Activated CD4-positive, alpha-beta T cell treated with anti-CD3 and anti-CD28 coated beads for 48 hours (primary cell): ENCODE measurements at regions not wholly inside any gene's neighbourhood (a gene's known extent, or its start where the extent isn't known, plus 50 kb on each side); places are given as distances from the start of the nearest gene placed in this dataset.

ENCODE experiments used
- DNase-seq: peaks from one replicate; pipeline ENCODE4 v3.0.0-alpha.2; 2020

DNA sequence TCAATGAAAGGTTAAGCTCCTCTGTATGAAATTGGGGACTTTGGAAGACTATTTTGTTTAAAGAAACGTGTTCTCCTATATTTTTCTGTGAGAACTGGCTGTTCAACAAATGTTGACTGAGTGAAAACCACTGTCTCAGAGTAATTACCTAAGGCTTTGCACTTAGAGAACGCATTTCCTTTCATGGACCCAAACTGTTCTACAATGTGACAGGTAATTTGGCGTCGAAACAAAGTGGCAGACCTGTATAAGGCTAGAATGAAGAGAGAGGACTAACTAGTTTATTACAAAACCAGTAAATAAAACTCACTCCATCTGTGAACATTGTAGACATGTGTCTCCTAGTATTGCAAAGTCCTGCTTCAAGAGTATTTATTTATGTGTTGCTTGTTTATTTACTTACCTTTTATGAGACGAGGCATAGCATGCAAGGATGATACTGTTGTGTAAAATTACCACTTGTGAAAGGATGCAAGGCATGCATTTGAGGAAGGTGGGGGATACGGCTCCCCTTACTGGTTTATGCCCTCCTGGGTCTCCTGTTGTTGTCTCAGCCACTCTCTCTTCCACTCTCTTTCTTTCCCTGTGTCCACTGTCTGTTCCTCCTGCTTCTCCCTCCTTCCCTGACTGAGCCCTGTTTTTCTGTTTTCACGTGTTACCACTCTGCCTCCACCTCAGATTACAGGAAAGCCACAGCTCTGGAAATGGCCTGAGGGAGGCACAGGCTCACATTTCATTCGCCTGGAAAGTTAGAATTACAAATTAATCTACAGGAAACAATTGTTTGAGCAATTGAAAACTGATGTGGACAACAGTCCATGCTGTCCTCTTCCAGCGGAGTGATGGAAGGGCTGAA, 444.0 kb upstream of the ZNF608 start:
- DNase-seq = no peak

DNA sequence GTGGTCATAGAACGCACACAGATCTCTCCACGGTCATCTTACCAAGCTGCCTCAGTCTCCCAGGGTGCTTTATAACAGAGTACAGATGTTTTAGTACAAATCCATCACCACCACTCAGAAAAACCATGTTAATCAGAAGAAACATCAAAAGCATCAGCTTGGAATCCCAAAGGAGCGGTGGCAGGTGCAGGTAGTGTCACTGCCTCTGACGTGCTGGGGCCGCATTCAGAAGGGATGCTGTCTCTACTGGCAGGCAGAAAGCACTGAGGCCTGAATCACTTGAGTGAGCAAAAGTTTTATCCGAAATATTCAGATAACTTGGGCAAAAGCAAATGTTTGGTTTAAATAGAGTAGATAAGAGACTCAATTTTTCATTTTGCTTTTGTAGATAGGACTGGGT, 448.4 kb upstream of the ZNF608 start:
- DNase-seq = no peak

DNA sequence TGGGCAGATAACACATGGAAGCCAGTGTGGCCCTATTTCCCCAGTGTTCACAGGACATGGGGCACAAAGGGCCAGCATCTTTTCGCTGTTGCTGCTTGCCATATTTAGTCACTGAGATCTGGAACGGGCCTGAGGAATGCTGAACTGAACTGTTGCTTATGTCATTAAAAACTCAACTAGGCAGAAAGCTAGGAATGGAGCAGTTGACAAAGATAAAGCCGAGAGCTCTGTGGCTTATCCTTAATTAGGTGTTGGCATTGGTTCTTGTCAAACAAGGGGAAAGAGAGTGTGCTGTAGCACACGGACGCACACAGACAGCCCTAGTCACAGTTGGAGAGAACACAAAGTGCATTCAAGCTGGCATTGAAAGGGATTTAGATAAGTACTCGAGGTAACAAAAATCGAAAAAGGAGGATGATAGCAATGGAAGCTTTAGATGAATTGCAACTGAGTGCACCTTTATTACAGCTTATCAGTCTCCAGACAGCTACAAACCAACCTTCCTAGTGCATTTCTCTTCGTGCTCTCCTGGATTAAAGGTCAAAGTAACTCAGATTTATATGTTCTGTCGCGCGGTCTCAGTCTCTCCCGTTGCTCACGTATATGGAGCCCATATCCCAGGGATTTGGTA, 450.2 kb upstream of the ZNF608 start:
- DNase-seq = no peak

DNA sequence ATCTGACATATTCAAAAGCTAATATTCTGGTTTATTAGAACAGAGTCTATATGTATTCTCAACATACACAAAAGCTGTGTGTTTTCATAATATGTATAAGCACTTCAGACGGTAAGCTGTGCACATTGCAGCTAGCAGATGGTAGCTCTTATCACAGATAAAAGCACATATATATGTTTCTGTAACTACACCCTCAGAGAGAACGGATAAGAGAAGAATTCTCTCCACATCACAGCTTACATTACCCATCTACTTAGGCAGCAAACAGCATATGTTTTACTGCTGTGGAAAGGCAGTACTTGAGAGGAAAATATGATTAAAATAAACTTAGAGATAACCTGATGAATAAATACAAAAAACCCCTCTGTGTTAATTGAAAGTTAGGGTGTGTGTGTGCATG, 450.9 kb upstream of the ZNF608 start:
- no peak for DNase-seq

DNA sequence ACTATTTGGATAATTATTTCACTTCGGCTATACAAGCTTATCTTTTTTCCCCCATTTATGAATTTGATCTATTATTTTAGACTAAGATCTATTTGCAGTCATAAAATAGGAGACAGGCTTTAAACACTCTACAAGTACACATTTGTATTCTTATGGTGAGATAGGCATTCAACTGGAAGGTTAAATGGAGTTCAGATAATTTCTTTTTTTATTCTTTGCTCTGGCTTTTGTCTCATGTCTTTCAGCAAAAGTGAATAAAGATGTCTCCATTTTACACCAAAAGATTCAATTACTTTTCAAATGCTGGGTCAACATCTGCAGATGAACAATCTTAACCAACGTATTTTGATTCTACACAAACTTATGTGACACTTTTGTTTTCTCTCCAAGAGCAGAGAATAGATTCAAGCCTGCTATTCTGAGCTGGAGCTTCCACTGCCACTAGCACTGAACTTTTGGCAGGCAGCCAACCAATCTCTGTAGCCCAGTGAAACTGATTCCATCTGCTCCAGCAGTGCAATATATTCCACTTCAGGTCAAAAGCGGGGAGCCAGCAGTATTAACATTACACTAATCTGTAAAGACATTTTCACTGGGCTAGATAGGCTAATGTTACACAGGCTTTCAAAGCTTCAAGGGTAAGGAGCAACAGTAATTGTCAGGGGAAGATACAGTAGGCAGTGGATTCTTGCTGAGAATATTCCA, 452.0 kb upstream of the ZNF608 start:
- DNase-seq = no peak

DNA sequence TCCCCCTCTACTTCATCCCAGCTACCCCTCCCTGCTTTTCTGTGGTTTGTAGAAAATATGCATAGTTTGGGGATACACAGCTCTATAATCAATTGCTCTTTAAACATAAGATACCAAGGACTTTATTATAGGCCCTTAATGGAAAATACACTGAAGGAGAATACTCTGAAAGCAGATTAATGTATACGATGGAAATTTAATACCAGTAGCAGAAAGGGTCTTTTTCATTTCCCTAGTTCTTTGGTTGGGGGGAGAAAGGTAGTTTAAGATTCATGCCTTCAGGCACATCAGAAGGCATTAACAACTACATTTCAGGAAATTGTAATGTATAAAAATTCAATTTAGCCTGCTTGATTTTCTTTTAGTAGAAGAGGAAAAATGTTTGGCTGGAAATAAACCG, 452.9 kb upstream of the ZNF608 start:
- DNase-seq = no peak

DNA sequence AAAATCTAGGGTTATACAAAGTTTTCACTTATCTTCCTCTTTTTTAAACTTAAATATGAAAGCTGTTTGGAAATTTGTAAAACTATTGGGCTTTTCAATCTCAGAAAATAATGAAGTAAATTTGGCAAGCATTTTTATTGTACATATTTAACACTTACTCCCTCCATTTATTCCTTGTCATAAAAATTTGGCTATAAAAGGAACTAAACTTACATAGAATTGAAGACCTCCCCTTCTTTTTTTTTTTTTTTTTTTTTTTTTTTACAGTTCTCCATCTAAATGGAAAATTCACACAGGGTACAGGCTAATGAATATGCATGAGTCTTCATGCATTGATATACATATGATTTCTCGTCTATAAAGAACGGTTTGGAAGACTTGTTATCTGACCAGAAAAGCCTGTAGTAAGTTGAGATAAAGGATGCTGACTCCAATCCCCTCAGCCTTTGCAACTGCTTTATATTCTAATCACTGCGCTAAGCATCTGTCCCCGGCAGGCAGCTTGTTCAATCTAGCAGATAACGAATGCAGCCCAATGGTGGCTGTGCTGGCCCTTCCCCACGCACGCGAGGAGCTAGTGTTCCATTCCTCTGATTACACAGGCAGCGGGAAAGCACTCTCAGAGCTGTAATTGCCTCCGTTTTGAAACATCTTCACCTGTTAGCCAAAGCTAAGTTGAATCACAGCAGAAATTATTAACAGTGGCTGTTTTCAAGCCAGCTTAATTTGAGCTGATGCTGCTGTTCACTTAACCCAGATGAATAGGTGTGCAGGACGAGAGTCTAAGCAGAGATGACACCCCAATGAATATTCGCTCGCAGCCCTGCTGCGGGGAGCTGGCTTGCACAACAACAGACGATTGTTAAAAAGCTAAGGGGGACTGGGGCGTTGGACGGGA, 453.8 kb upstream of the ZNF608 start:
- DNase-seq = no peak

DNA sequence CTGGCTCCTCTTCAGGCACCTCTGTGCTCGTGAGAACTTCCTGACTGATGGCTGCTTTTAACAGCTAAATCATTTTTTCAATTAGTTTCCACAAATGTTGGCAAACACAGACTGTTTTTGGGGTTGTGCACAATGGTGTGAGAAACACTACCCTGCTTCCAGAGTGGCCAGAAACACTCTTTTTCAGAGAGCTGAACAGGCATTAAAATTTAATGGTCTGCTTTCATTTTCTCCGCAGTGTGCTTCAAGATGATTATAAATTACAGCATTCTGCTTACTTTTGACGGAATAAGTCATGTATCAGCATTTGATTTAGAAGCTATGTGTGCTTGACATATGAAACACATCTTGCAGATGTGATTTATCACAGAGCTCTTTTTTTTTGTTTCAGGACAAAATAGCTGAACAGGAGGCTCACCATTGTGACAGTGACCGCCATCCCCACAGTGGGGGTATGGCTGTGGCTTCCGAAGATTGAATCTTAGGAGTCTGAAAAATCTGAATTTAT, 454.5 kb upstream of the ZNF608 start:
- DNase-seq = no peak

DNA sequence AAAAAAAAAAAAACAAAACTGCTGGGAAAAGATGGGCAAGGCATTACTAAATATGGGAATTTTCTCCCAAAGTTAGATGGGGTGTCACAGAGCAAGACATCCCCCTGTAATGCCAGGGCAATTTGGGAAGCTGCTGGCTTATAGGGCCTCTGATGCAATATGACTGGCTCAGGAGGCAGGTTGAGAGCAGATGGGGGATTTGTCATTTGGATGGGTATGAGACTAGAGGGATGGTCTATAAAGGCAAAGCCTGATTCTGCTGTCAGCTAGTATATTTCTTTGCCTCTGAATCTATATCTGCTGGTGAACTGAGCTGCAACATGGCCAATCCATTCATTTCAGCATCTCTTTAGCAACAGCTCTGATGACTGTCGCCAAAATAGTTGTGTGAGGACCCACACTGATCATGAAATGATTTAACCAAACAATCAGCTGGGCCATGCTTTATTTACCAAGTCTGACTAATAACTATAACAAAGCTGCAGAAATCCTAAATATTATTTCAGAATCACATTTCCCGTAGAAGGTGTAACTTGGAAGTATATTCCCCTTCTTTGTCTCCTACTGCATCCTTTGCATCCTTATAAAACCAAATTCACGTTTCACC, 455.1 kb upstream of the ZNF608 start:
- no peak for DNase-seq

DNA sequence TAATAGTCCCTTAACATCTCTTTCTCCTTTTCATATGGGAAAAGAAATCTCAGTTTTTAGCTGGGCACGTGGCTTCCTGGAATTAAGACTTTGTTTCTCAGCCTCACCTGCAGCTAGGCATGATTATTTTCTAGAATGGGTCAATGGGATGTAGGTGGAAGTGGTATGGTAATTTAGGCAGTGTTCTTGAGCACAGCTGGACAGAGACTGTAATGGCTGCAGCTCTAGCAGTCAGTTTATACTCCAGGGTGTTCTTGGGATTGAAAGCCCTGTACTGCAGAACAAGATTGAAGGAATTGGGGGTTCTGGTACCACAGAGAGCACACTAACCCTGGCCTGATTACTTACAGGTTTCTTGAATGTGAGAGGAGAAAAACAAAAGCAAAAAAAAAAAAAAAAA, 455.9 kb upstream of the ZNF608 start:
- DNase-seq = no peak

DNA sequence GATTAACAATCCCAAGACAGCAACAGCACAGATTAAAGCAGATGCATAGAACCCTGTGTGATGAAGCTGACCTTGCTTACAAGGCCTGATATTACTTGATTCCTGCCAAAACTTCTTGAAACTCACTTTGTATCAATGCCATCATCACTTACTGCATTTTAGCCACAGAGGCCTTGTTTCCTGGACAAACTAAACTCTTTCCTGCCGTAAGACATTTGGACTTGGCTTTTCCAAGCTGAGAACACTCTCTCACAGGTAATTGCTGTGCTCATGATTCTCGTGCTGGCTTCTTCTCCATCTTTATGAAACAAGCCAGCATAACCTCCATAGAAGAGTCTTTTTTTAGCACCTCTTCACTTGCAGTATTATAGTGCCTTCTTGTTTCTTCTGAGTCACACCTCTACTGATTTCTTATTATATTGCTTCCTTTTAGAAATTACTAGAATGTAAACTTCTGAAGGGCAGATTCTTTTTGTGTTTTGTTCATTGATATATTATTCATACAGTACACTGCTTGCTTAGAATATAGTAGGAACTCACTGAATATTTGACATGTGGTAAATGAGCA, 456.5 kb upstream of the ZNF608 start:
- no peak for DNase-seq

DNA sequence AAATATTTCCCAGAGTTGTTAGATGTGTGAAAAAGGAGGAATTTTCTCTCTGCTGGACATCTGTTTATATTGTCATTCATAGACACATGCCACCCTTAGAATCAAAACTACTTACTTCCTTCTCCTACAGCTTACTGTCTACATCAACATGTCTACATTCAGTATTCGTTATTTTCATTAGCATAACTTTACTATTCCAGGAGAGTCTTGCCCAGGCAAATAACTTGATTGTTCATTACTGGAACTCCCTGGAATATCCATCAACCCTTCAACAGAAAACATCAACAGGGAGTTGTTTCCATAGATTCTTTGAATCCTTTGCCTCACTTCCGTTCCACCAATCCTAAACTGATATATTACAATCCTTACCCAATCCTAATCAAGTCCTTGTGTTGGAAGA, 457.5 kb upstream of the ZNF608 start:
- no peak for DNase-seq

DNA sequence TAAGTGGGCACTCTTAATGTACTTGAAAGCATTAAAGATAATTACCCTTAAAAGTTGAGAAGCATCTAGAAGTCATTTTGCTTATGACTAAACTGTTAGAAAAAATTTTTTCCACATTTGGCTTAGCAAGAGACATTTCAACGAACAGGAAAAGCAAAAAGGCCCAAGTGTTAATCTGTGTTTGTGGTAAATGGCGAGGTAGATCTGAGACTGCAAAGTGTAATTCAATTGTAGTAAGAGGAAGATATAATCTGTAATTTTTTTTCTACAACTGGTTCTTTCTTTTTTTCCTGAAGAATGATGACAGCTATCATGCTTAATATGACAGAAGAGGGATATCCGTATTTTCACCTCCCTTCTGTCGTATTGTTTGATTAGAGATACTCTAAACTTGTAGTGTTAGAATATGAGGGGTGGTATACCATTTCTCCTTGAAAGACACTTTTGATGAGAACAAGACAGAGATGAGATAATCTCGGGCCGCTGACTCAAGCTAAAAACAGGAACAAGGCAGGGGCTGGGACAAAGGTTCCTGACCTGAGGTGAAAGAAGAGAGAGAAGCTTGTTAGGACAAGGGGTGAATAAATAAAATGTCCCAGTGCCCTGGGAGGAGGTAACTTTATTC, 459.3 kb upstream of the ZNF608 start:
- DNase-seq = no peak

DNA sequence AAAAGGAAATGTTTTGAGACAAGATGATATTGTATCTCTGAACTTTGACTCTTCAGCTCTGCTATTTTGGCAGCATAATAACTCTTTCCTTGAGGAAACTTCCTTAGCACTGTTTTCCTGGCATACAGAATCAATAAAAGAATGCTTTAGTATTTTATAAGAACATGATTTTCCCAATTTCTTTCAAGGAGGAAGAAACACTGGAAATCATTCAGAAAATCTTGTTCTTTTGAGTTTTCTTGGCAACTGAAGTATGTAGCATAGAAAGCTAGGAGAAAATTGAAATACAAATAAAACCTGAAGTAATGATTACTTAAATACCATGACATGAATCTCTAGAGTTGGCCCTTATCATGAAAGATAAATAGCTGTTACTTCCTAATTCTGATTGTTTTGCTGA, 461.4 kb upstream of the ZNF608 start:
- no peak for DNase-seq

DNA sequence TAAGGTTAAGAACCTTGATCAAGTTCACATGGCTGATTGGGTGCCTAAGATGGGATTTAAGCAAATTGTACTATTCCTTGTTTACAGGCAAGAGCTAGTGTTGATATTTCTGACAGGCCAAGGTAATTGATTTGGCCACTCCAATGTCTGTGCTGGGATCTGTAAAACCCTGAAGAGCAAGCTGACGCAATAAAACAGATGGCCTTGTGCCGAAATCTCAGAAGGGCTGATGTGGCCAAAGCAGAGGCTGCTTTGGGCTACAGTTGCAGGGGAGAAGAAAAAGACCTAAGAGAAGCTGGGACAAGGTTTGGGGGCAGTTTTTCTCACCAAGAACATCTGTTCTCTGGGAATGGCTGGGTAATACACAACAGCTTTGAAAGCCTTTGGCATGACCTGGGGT, 463.2 kb upstream of the ZNF608 start:
- DNase-seq = no peak

DNA sequence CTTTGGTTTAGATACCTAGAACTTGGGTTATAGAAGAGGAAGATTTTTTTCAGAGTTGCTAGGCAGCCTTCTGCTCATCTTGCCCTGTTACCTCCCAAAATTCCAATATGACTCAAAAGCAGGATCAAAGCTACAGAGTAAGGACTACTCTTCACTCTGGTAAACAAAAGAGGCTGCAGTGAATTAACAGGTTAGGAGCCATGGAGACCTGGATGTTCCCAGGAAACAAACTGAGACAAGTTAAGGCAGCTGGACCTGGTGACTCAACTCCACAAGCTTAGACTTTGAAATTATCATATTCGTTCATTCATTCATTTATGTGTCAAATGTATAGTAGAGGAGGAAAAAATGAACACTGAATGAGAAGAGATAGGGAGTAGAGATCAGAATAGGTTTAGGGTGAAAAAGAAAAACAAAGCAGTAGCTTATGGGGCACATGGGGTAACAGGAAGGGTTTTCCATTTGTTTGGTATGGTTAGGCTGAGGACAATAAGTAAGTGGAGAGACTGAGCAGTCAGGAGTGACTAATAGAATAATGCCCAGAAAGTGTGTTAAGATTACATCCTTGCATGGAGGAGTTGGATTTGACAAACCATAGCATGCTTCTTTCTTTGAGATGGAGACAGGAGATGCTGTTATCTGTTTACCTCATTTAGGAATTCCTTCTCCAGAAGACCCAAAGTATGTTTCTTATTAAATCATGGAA, 464.0 kb upstream of the ZNF608 start:
- no peak for DNase-seq

DNA sequence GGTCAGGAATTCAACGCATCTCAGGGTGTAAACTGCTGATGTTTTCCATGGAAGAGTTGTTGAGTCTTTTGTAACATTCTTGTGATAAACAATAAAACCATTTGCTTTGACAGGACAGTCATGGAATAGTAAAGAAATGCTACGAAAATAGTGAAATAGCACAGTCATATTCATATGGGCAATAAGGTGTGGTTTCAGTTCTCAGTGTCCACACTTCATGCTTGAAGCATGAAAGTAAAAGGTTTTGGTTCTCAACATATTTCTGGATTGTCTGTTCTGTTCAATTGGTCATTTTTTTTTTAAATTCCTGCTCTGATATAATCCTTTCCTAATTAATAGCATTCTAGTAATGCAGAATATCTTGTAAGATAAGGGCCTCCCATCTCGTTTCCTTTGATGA, 467.6 kb upstream of the ZNF608 start:
- no peak for DNase-seq

DNA sequence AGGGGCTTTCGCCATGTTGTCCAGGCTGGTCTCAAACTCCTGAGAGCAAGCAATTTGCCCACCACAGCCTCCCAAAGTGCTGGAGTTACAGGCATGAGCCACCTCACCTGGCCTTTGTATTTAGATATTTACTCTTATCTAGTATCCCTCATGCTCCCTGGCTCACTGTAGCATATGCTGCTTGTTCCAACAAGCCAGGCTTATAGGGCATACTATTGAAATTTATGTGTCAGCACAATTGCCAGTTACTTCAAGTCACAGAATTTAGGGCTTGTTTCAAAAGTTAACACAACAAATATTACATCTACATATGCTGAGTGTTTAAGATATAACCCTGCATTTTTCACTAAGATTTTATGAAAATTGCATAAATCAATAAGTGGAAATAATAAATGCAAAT, 469.2 kb upstream of the ZNF608 start:
- DNase-seq = no peak

DNA sequence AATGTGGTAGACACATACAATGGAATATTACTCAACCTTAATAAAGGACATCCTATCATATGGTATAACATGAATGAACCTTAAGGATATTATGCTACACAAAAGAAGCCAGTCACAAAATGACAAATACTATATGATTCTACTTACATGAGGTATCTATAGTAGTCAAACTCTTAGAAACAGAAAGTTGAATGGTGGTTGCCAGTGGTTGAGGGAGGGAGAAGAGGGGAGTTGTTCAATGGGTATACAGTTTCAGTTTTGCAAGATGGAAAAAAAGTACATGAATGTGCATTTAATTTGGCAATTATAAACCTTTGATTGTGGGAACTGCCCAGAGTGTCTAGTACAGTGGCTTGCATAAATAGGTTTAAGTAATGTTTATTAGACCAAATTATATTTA, 473.3 kb upstream of the ZNF608 start:
- DNase-seq = no peak

DNA sequence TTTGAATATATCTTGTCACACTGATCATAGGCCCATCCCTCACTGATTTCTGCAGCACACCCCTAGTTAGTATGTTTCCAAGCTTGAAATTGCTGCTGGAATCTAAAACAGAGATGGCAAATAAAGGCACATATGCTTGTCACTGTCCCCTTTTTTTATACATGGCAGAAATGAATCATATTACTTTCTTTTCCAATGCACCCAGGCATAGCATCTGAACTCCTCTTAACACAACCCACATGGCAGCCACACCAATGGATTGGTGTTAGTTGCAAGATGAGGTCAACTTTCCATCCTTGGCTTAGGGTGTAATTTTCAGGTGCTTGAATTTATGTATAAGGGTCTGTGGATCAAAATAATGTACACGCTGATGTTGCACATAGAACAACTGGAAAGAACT, 473.8 kb upstream of the ZNF608 start:
- no peak for DNase-seq
